DOHH2 (cell line): ENCODE measurements at regions not wholly inside any gene's neighbourhood (a gene's known extent, or its start where the extent isn't known, plus 50 kb on each side); places are given as distances from the start of the nearest gene placed in this dataset.

ENCODE experiments used
- CTCF ChIP-seq: fragments of 200-600 bp; sonication (generic); IDR thresholded peaks from one replicate; pipeline ENCODE4 v1.5.1; 2014; ENCODE audit warnings: antibody characterized with exemption, mild to moderate bottlenecking, low read depth, low read length; ENCODE audit not compliant: poor library complexity, severe bottlenecking
- EZH2phosphoT487 ChIP-seq: fragments of 200-600 bp; sonication (generic); IDR thresholded peaks from 2 replicates; pipeline ENCODE4 v1.6.1; 2017; ENCODE audit warnings: borderline replicate concordance, mild to moderate bottlenecking, antibody characterized with exemption, low read length, moderate library complexity, mixed read lengths

- no peak for TF ChIP-seq EZH2phosphoT487
- no peak for TF ChIP-seq CTCF
Measured at GRCh38 chr4:10317345-10317744, 139.9 kb downstream of the ZNF518B start.
